ENCODE measurements at regions not wholly inside any gene's neighbourhood (a gene's known extent, or its start where the extent isn't known, plus 50 kb on each side); places are given as distances from the start of the nearest gene placed in this dataset.
A peak's percentile ranks its signal among the peaks of the same experiment; 100 is the strongest.

- no peak for ATAC-seq (replicated peaks in 1 of 2)
- no peak overlapping the region for H3K27ac Mint-ChIP-seq
- H3K27me3 Mint-ChIP-seq (ENCODE audit: low read depth) = peaks cover 13% of the 10 kb centered on the region
- H3K9me3 Mint-ChIP-seq = no peaks in the 10 kb centered on the region
- peaks cover 7% of the 10 kb centered on the region for H3K4me1 Mint-ChIP-seq (ENCODE audit: low read depth)
- no peak for DNase-seq
- H3K4me3 Mint-ChIP-seq = no peak overlapping the region
- H3K36me3 Mint-ChIP-seq (ENCODE audit: insufficient read depth in 2 of 2) = no peaks in the 10 kb centered on the region
Measured at GRCh38 chr13:100755891-100756290, 81.3 kb upstream of the TMTC4 start.

DNA sequence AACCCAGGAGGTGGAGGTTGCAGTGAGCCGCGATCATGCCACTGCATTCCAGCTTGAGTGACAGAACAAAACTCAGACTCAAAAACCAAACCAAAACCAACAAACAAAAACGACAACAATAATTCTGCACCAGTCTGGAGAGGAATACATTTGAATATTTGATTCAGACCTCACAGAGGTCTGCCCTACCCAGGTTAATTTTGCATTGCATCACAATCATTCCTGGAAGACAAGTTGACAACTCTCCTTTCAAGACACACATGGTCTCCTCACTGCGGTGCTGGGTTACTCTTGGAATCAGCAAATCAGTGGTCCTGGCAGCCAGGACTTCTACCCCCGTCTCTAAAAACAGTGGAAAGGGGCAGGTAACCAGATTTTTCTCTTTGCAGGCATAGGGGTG lies 79.9 kb upstream of the TMTC4 start:
- peaks cover 13% of the 10 kb centered on the region for H3K27me3 Mint-ChIP-seq (ENCODE audit: low read depth)
- no peak for DNase-seq
- H3K4me1 Mint-ChIP-seq (ENCODE audit: low read depth) = peaks cover 7% of the 10 kb centered on the region
- no peak overlapping the region for H3K4me3 Mint-ChIP-seq
- no peak for ATAC-seq (replicated peaks in 1 of 2)
- H3K36me3 Mint-ChIP-seq (ENCODE audit: insufficient read depth in 2 of 2) = no peaks in the 10 kb centered on the region
- no peaks in the 10 kb centered on the region for H3K9me3 Mint-ChIP-seq
- H3K27ac Mint-ChIP-seq = no peak overlapping the region

DNA sequence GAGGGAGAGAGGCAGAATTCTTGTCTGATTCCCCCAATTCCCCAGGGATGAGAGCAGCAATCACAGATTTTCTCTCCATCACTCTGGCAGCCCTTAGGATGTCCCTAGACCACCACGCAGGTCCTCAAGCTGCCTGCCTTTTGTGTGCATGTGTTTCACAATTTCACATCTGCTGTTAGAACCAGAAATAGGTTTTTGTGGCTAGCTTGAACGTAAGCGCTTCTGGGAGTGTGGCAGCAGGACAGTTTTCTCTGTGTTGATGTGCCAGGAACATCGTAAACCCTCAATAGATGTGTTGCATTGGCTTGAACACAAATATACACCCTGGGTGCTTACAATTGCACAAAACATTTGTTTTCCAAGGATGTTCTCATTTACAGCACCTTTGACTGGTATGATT lies 78.8 kb upstream of the TMTC4 start:
- DNase-seq (no peak), ATAC-seq (replicated peaks in 1 of 2) (no peak)
- peaks cover 5% of the 10 kb centered on the region for H3K27me3 Mint-ChIP-seq (ENCODE audit: low read depth)
- no peaks in the 10 kb centered on the region for H3K36me3 Mint-ChIP-seq (ENCODE audit: insufficient read depth in 2 of 2)
- no peak overlapping the region for H3K4me3 Mint-ChIP-seq
- H3K4me1 Mint-ChIP-seq (ENCODE audit: low read depth) = no peaks in the 10 kb centered on the region
- H3K27ac Mint-ChIP-seq = no peak overlapping the region
- H3K9me3 Mint-ChIP-seq = no peaks in the 10 kb centered on the region

GRCh38 chr13:100751826-100752225 lies 77.2 kb upstream of the TMTC4 start:
- no peak overlapping the region for H3K4me3 Mint-ChIP-seq
- no peaks in the 10 kb centered on the region for H3K9me3 Mint-ChIP-seq
- no peak overlapping the region for H3K27ac Mint-ChIP-seq
- H3K36me3 Mint-ChIP-seq (ENCODE audit: insufficient read depth in 2 of 2) = no peaks in the 10 kb centered on the region
- ATAC-seq (replicated peaks in 1 of 2) = no peak
- no peak for DNase-seq
- no peaks in the 10 kb centered on the region for H3K4me1 Mint-ChIP-seq (ENCODE audit: low read depth)
- peaks cover 5% of the 10 kb centered on the region for H3K27me3 Mint-ChIP-seq (ENCODE audit: low read depth)

GRCh38 chr13:100746953-100747683 lies 72.5 kb upstream of the TMTC4 start:
- ATAC-seq (replicated peaks in 1 of 2) (no peak), DNase-seq (no peak)
- no peak overlapping the region for H3K27ac Mint-ChIP-seq
- H3K9me3 Mint-ChIP-seq = peaks cover 2 to 4% of the 10 kb centered on the region in 2 donors
- H3K27me3 Mint-ChIP-seq (ENCODE audit: low read depth) = no peaks in the 10 kb centered on the region
- H3K36me3 Mint-ChIP-seq (ENCODE audit: insufficient read depth in 2 of 2) = no peaks in the 10 kb centered on the region
- H3K4me3 Mint-ChIP-seq = no peak overlapping the region
- H3K4me1 Mint-ChIP-seq (ENCODE audit: low read depth) = no peaks in the 10 kb centered on the region

DNA sequence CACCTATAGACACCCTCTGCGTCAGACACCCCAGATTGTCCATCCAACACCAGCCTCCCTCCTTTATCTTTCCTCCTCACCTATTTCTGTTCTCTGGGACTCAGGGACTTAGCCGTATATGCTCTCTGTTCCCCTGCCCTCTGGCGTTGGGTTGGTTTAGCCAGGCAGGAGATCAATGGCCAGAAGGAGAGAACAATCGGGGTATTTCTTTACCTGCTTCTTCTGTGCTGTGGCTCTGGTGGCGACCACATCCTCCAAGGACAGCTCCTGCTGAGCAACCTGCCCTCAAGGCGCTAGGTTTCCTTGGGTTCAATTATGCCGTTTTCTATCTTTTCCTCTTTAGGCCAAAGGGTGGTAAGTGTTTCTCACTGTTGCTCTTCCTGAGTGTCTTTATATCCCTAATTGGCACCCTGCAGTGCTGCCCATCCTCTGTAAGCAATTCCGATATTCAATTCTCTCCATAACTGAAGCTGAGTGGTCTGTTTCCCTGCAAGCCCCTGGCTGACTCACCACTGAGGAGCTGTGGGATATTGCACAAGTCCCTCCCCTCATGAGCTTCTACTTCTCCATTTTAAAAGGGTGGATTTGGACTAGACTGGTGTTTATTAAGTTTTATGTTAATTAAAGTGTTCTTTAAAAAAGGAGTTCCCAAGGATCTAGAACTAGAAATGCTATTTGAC lies 63.7 kb upstream of the TMTC4 start:
- Mint-ChIP-seq H3K27ac (no peak overlapping the region), H3K9me3 (peaks cover 0 to 1% of the 10 kb centered on the region in 2 donors), H3K4me1 (ENCODE audit: low read depth) (no peaks in the 10 kb centered on the region), H3K27me3 (ENCODE audit: low read depth) (peaks cover 11% of the 10 kb centered on the region), H3K36me3 (ENCODE audit: insufficient read depth in 2 of 2) (no peaks in the 10 kb centered on the region), H3K4me3 (no peak overlapping the region)
- DNase-seq (no peak), ATAC-seq (replicated peaks in 1 of 2) (no peak)

- Mint-ChIP-seq H3K4me3 (no peak overlapping the region), H3K27me3 (ENCODE audit: low read depth) (peaks cover 25% of the 10 kb centered on the region), H3K9me3 (peaks cover 2 to 3% of the 10 kb centered on the region in 2 donors), H3K36me3 (ENCODE audit: insufficient read depth in 2 of 2) (no peaks in the 10 kb centered on the region), H3K27ac (no peak overlapping the region), H3K4me1 (ENCODE audit: low read depth) (no peaks in the 10 kb centered on the region)
- ATAC-seq (replicated peaks in 1 of 2) (no peak), DNase-seq (no peak)
Measured at GRCh38 chr13:100735494-100735893, 60.9 kb upstream of the TMTC4 start.

GRCh38 chr13:100734194-100734720 lies 59.7 kb upstream of the TMTC4 start:
- Mint-ChIP-seq H3K9me3 (peaks cover 2 to 3% of the 10 kb centered on the region in 2 donors), H3K27ac (no peak overlapping the region), H3K36me3 (ENCODE audit: insufficient read depth in 2 of 2) (no peaks in the 10 kb centered on the region), H3K4me1 (ENCODE audit: low read depth) (no peaks in the 10 kb centered on the region), H3K4me3 (no peak overlapping the region), H3K27me3 (ENCODE audit: low read depth) (peaks cover 25% of the 10 kb centered on the region)
- ATAC-seq (replicated peaks in 1 of 2) = no peak
- no peak for DNase-seq

DNA sequence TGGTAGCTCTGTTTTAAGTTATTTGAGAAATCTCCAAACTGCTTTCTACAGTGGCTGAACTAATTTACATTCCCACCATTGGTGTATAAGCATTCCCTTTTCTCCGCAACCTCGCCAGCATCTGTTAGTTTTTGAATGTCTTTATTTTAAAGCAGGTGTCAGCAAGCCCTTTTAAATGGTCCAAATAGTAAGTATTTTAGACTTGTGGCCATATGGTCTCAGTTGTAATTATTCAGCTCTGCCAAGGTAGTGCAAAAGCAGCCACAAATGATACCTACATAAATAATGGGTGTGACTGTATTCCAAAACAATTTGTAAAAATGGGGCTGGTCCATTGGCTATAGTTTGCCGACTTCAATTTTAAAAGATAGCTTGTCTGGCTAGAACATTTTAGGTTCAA lies 58.7 kb upstream of the TMTC4 start:
- Mint-ChIP-seq H3K36me3 (ENCODE audit: insufficient read depth in 2 of 2) (no peaks in the 10 kb centered on the region), H3K9me3 (peaks cover 2 to 3% of the 10 kb centered on the region in 2 donors), H3K4me1 (ENCODE audit: low read depth) (no peaks in the 10 kb centered on the region), H3K27ac (no peak overlapping the region), H3K27me3 (ENCODE audit: low read depth) (peaks cover 25% of the 10 kb centered on the region), H3K4me3 (no peak overlapping the region)
- no peak for ATAC-seq (replicated peaks in 1 of 2)
- no peak for DNase-seq

GRCh38 chr13:100728201-100728600 lies 53.6 kb upstream of the TMTC4 start:
- peaks cover 2% of the 10 kb centered on the region in 2 donors for H3K36me3 Mint-ChIP-seq (ENCODE audit: insufficient read depth in 2 of 2)
- H3K4me1 Mint-ChIP-seq (ENCODE audit: low read depth) = peaks cover 8% of the 10 kb centered on the region
- H3K4me3 Mint-ChIP-seq = no peak overlapping the region

GRCh38 chr13:100725472-100725871 lies 50.9 kb upstream of the TMTC4 start:
- Mint-ChIP-seq H3K9me3 (peaks cover 2 to 7% of the 10 kb centered on the region in 2 donors), H3K4me1 (ENCODE audit: low read depth) (peaks cover 8% of the 10 kb centered on the region), H3K27me3 (ENCODE audit: low read depth) (peaks cover 8% of the 10 kb centered on the region), H3K27ac (no peak overlapping the region), H3K36me3 (ENCODE audit: insufficient read depth in 2 of 2) (peaks cover 2% of the 10 kb centered on the region in 2 donors), H3K4me3 (peak overlapping the region in 1 of 2 donors; percentile 21)
- DNase-seq (peak; percentile 16 to 18), ATAC-seq (replicated peaks in 1 of 2) (peak; percentile 58 to 60)

More at GRCh38 chr13:100728201-100728600, 53.6 kb upstream of the TMTC4 start:
- peaks cover 4 to 9% of the 10 kb centered on the region in 2 donors for H3K9me3 Mint-ChIP-seq
- ATAC-seq (replicated peaks in 1 of 2) (no peak), DNase-seq (no peak)
- no peak overlapping the region for H3K27ac Mint-ChIP-seq
- peaks cover 22% of the 10 kb centered on the region for H3K27me3 Mint-ChIP-seq (ENCODE audit: low read depth)

- Mint-ChIP-seq H3K4me1 (ENCODE audit: low read depth) (peaks cover 8% of the 10 kb centered on the region), H3K4me3 (no peak overlapping the region), H3K36me3 (ENCODE audit: insufficient read depth in 2 of 2) (peaks cover 2 to 5% of the 10 kb centered on the region in 2 donors), H3K9me3 (peaks cover 5 to 7% of the 10 kb centered on the region in 2 donors), H3K27me3 (ENCODE audit: low read depth) (peaks cover 8% of the 10 kb centered on the region), H3K27ac (no peak overlapping the region)
- ATAC-seq (replicated peaks in 1 of 2) (no peak), DNase-seq (no peak)
Measured at GRCh38 chr13:100724568-100724967, 50.0 kb upstream of the TMTC4 start.

All from activated T-cell treated with anti-CD3 and anti-CD28 coated beads, Interleukin-2, amount 50 U/mL, for 72 hours (primary cell).